Nephron progenitor cell (in vitro differentiated cells): ENCODE measurements at regions not wholly inside any gene's neighbourhood (a gene's known extent, or its start where the extent isn't known, plus 50 kb on each side); places are given as distances from the start of the nearest gene placed in this dataset.

ENCODE experiments used
- DNase-seq: peaks from one replicate; pipeline ENCODE4 v3.0.0; 2021
- H3K27ac Mint-ChIP-seq: 2 replicates; pipeline ENCODE4 v1.8.0; 2021; ENCODE audit warnings: mild to moderate bottlenecking, moderate library complexity, mixed read lengths
- H3K27me3 Mint-ChIP-seq: 2 replicates; pipeline ENCODE4 v1.8.0; 2021; ENCODE audit warnings: mild to moderate bottlenecking, low read depth, mixed read lengths; ENCODE audit not compliant: poor library complexity
- H3K36me3 Mint-ChIP-seq: 2 replicates; pipeline ENCODE4 v1.8.0; 2021; ENCODE audit warnings: low read depth, mixed read lengths
- H3K4me1 Mint-ChIP-seq: 2 replicates; pipeline ENCODE4 v1.8.0; 2021; ENCODE audit warnings: mixed read lengths
- H3K4me3 Mint-ChIP-seq: 2 replicates; pipeline ENCODE4 v1.8.0; 2021; ENCODE audit warnings: mild to moderate bottlenecking, moderate library complexity, mixed read lengths
- H3K9me3 Mint-ChIP-seq: 2 replicates; pipeline ENCODE4 v1.8.0; 2021; ENCODE audit warnings: mild to moderate bottlenecking, moderate library complexity, mixed read lengths
- TF ChIP-seq, protein P1 (sequence below): fragments of 200-600 bp; sonication (generic); IDR thresholded peaks from 2 replicates; pipeline ENCODE4 v1.5.0; 2021; ENCODE audit warnings: antibody characterized with exemption

DNA sequence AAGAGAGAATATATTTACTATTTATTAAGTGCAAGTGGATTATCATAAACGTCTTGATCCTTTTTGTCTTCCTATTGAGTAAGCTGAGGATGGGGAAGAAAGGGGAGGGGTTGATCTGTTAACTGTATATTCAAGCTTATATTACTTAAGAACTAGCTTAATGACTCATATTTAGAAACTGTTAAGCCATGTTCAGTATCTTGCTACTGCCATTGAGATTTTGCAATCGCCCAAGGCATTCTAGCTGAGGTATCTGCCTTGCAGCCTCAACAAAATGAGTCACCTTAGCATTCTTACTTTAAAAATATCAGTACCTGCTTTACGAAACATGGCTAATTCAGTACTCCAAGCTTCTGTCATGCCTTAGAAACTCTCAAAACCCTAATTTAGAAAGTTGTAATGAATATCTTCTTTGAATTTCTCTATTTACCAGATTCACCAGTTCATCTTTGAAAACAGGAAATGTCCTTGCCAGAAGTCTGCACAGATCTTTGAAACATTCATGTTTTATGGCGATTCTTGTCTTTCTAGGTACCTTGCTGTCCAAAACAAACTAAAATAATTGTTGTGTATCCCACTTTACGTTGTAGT is 76.1 kb downstream of the ALG10B start:
- DNase-seq = no peak
- no peak overlapping the region for H3K4me3 Mint-ChIP-seq
- peaks cover 3% of the 10 kb centered on the region for H3K27me3 Mint-ChIP-seq
- H3K36me3 Mint-ChIP-seq = no peaks in the 10 kb centered on the region
- H3K4me1 Mint-ChIP-seq = no peaks in the 10 kb centered on the region
- peaks cover 9% of the 10 kb centered on the region for H3K9me3 Mint-ChIP-seq
- no peak overlapping the region for H3K27ac Mint-ChIP-seq
- TF ChIP-seq, protein P1, sequence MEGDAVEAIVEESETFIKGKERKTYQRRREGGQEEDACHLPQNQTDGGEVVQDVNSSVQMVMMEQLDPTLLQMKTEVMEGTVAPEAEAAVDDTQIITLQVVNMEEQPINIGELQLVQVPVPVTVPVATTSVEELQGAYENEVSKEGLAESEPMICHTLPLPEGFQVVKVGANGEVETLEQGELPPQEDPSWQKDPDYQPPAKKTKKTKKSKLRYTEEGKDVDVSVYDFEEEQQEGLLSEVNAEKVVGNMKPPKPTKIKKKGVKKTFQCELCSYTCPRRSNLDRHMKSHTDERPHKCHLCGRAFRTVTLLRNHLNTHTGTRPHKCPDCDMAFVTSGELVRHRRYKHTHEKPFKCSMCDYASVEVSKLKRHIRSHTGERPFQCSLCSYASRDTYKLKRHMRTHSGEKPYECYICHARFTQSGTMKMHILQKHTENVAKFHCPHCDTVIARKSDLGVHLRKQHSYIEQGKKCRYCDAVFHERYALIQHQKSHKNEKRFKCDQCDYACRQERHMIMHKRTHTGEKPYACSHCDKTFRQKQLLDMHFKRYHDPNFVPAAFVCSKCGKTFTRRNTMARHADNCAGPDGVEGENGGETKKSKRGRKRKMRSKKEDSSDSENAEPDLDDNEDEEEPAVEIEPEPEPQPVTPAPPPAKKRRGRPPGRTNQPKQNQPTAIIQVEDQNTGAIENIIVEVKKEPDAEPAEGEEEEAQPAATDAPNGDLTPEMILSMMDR = no peak

DNA sequence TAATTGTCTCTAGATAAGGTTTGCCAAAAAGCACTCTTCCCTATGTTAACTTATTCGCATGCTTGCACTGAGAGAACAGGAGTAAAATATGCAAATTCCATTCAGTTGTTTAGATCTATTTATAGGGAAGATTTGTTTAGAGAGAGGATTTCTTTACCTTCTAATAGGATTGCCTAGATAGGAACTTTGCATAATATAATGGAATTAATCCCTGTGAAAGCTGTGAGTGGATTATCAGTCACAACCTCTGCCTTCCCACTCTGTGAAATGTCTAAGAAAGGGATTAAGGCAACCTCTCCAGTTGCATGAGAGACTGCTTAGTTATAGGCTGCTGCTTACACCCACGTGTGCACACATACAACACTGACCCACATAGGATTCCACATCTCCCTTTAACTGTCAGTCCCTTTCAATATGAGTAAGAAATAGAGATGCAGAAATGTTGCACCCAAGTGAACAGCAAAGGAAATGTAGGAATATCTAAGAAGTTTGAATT is 83.2 kb downstream of the ALG10B start:
- Mint-ChIP-seq H3K36me3 (no peaks in the 10 kb centered on the region), H3K27ac (no peak overlapping the region), H3K4me3 (no peak overlapping the region), H3K9me3 (peaks cover 13% of the 10 kb centered on the region), H3K27me3 (peaks cover 3% of the 10 kb centered on the region), H3K4me1 (no peaks in the 10 kb centered on the region)
- TF ChIP-seq, protein P1 = no peak
- no peak for DNase-seq

DNA sequence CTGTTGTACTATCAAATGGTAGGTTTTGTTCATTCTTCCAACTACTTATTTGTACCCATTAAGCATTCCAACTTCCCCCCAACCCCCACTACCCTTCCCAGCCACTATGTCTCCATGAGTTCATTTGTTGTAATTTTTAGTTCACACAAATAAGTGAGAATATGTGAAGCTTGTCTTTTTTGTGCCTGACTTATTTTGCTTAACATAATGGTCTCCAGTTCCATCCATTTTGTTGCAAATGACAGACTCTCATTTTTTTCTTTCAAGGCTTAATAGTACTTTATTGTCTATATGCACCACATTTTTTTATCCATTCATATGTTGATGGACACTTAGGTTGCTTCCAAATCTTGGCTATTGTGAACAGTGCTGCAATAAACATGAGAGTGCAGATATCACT is 86.2 kb downstream of the ALG10B start:
- DNase-seq = no peak
- TF ChIP-seq, protein P1 = no peak
- no peak overlapping the region for H3K4me3 Mint-ChIP-seq
- H3K4me1 Mint-ChIP-seq = no peaks in the 10 kb centered on the region
- peaks cover 22% of the 10 kb centered on the region for H3K9me3 Mint-ChIP-seq
- H3K27me3 Mint-ChIP-seq = no peaks in the 10 kb centered on the region
- H3K27ac Mint-ChIP-seq = no peak overlapping the region
- H3K36me3 Mint-ChIP-seq = no peaks in the 10 kb centered on the region

DNA sequence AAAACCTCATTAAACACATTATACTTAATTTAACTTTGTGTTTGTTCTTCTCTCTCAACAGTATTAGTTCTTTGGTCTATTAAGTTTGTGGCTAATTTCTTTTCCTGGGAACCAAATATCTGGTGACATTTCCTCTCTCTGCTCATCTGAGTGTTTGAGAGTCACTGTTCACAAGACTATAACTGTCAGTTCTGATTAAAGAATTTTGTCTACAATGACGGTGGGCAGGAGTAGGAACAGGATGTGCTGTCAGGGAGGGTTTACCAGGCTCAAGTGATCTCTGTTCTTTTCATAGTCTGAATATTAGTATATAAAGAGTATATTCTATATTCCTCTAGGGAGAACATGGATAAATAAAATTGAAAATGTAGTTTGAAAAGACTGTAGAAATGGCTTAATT is 92.9 kb downstream of the ALG10B start:
- H3K9me3 Mint-ChIP-seq = peaks cover 18% of the 10 kb centered on the region
- no peak overlapping the region for H3K27ac Mint-ChIP-seq
- H3K27me3 Mint-ChIP-seq = no peaks in the 10 kb centered on the region
- H3K36me3 Mint-ChIP-seq = no peaks in the 10 kb centered on the region
- TF ChIP-seq, protein P1 = no peak
- no peak overlapping the region for H3K4me3 Mint-ChIP-seq
- DNase-seq = no peak
- H3K4me1 Mint-ChIP-seq = no peaks in the 10 kb centered on the region

DNA sequence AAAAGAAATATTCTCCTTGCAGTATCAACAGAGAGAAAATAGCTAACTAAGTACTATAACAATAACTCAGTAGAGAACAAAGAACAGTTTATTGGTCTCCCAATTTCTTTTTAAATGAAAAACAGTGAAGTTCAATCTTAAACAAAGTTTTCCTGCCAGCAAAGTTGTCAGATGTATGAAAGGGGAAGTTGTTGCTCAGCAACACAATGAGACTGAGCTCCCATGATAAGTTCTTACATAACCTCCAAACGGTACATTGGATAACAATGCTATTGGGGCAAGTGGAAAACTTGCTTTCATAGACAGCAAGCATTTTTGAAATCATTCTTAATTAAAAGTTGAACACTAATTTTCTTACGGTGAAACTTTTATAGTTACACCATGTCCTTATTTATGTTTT is 94.9 kb downstream of the ALG10B start:
- H3K27me3 Mint-ChIP-seq = no peaks in the 10 kb centered on the region
- no peak for DNase-seq
- H3K36me3 Mint-ChIP-seq = no peaks in the 10 kb centered on the region
- H3K4me1 Mint-ChIP-seq = no peaks in the 10 kb centered on the region
- peaks cover 4% of the 10 kb centered on the region for H3K9me3 Mint-ChIP-seq
- no peak overlapping the region for H3K27ac Mint-ChIP-seq
- TF ChIP-seq, protein P1 = no peak
- H3K4me3 Mint-ChIP-seq = no peak overlapping the region

DNA sequence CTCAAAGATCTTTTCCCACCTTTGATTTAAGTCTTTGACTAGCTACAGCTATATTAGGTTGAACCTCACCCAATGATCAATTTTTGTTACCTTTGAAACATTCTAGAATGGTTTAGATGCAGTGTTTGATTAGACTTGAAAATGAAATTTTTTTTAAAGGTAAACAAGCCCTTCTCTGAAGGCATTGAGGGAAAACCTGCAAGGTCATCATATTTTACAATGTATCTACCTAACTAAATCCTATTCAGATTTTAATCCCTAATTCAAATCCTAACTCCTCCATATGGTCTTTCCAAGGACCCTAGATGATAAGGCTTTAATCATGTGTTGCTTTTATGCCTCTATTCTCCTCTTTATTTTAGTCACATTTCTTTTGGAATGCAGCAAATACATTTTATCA is 95.4 kb downstream of the ALG10B start:
- Mint-ChIP-seq H3K9me3 (peaks cover 4% of the 10 kb centered on the region), H3K36me3 (no peaks in the 10 kb centered on the region), H3K4me3 (no peak overlapping the region), H3K4me1 (no peaks in the 10 kb centered on the region), H3K27ac (no peak overlapping the region), H3K27me3 (no peaks in the 10 kb centered on the region)
- TF ChIP-seq, protein P1 = no peak
- no peak for DNase-seq
